SK-N-SH (cell line): ENCODE measurements at regions not wholly inside any gene's neighbourhood (a gene's known extent, or its start where the extent isn't known, plus 50 kb on each side); places are given as distances from the start of the nearest gene placed in this dataset.

Experiments used
- CTCF ChIA-PET: fragments of 300-600, 350-600 bp; formaldehyde crosslinking; extraction: SDS; loops from one replicate; lab custom pipeline; 2021; lab: Yijun Ruan, JAX
- POLR2A ChIA-PET: fragments of 350-600 bp; sonication (Branson Sonifier 250); formaldehyde crosslinking; extraction: SDS; loops from one replicate; lab custom pipeline; 2020; ENCODE audit warnings: antibody characterized with exemption, inconsistent platforms; lab: Yijun Ruan, JAX
- DNase-seq: peaks from one replicate; pipeline ENCODE4 v3.0.0; 2012
- H2AFZ ChIP-seq: fragments of 200-600 bp; sonication (generic); 2 replicates; pipeline ENCODE4 v1.8.1; 2016; ENCODE audit warnings: antibody characterized with exemption, mild to moderate bottlenecking, low read depth
- H3F3A ChIP-seq: fragments of 200-600 bp; sonication (generic); replicated peaks from 2 replicates; pipeline ENCODE3; 2016; ENCODE audit warnings: antibody characterized with exemption, mild to moderate bottlenecking; ENCODE audit not compliant: insufficient read depth
- H3K27ac ChIP-seq, 2 experiments: fragments of 200-500 bp in 1 of 2; fragments of 200-600 bp in 1 of 2; sonication (Bioruptor generic) in 1 of 2; sonication (generic), shearing (Covaris generic) in 1 of 2; 2 replicates each; pipeline versions ENCODE4 v1.5.1 to v1.6.1; 2014 to 2016; ENCODE audit warnings: low read depth in 2 of 2, inconsistent platforms in 1 of 2, low read length in 1 of 2, mild to moderate bottlenecking in 1 of 2, mixed read lengths in 1 of 2
- H3K27me3 ChIP-seq: fragments of 200-600 bp; sonication (generic), shearing (Covaris generic); 2 replicates; pipeline ENCODE4 v1.6.1; 2016; ENCODE audit warnings: mixed run types; ENCODE audit not compliant: insufficient read depth
- H3K36me3 ChIP-seq, 2 experiments: fragments of 200-500 bp in 1 of 2; fragments of 200-600 bp in 1 of 2; sonication (Bioruptor generic) in 1 of 2; sonication (generic) in 1 of 2; replicated peaks in 1 of 2; 2 replicates each; pipeline versions ENCODE3 to v1.5.1; 2014 to 2016; ENCODE audit warnings: low read length in 1 of 2, mild to moderate bottlenecking in 1 of 2; ENCODE audit not compliant: insufficient read depth in 2 of 2, control insufficient read depth in 1 of 2
- H3K4me1 ChIP-seq, 2 experiments: fragments of 200-500 bp in 1 of 2; fragments of 200-600 bp in 1 of 2; sonication (Bioruptor generic) in 1 of 2; sonication (generic), shearing (Covaris generic) in 1 of 2; 2 replicates each; pipeline versions ENCODE4 v1.5.1 to v1.6.1; 2014 to 2016; ENCODE audit warnings: low read depth in 1 of 2, low read length in 1 of 2, mixed run types in 1 of 2; ENCODE audit not compliant: insufficient read depth in 2 of 2, control insufficient read depth in 1 of 2
- H3K4me2 ChIP-seq: fragments of 200-600 bp; sonication (generic), shearing (Covaris generic); 2 replicates; pipeline ENCODE4 v1.6.1; 2017; ENCODE audit warnings: mixed run types
- H3K4me3 ChIP-seq, 2 experiments: fragments of 200-500 bp in 1 of 2; fragments of 200-600 bp in 1 of 2; sonication (Bioruptor generic) in 1 of 2; sonication (generic), shearing (Covaris generic) in 1 of 2; 2 replicates each; pipeline versions ENCODE4 v1.5.1 to v1.8.1; 2014 to 2016; ENCODE audit warnings: low read depth in 2 of 2, inconsistent platforms in 1 of 2, low read length in 1 of 2, mild to moderate bottlenecking in 1 of 2, mixed read lengths in 1 of 2, moderate library complexity in 1 of 2
- H3K79me2 ChIP-seq: fragments of 200-600 bp; sonication (generic); 2 replicates; pipeline ENCODE4 v1.8.1; 2017; ENCODE audit warnings: mild to moderate bottlenecking; ENCODE audit not compliant: insufficient read depth
- H3K9ac ChIP-seq: fragments of 200-600 bp; sonication (generic); 2 replicates; pipeline ENCODE4 v1.6.1; 2017; ENCODE audit warnings: mixed run types
- H3K9me2 ChIP-seq: fragments of 200-600 bp; sonication (generic); 2 replicates; pipeline ENCODE4 v1.6.1; 2017; ENCODE audit warnings: mixed run types
- H3K9me3 ChIP-seq: fragments of 200-600 bp; sonication (generic); 2 replicates; pipeline ENCODE4 v1.6.1; 2017; ENCODE audit warnings: mixed run types, mild to moderate bottlenecking, moderate library complexity
- H4K20me1 ChIP-seq: fragments of 200-600 bp; sonication (generic); 2 replicates; pipeline ENCODE4 v1.6.1; 2017; ENCODE audit warnings: mild to moderate bottlenecking, mixed run types; ENCODE audit not compliant: insufficient read depth
- EP300 ChIP-seq, 2 experiments: IDR thresholded peaks; 2 replicates each; pipeline versions ENCODE4 v1.4.0 to v1.6.1; 2012; ENCODE audit warnings: borderline replicate concordance in 1 of 2, low read depth in 1 of 2, low read length in 1 of 2
- FOSL2 ChIP-seq: IDR thresholded peaks from 2 replicates; pipeline ENCODE4 v1.4.0; 2012; ENCODE audit warnings: low read depth, mild to moderate bottlenecking, moderate library complexity, borderline replicate concordance
- FOXJ3 ChIP-seq: sonication (generic); formaldehyde crosslinking; IDR thresholded peaks from 2 replicates; pipeline ENCODE4 v1.5.1; 2020; ENCODE audit warnings: mild to moderate bottlenecking, missing genetic modification reagents
- FOXM1 ChIP-seq: IDR thresholded peaks from 2 replicates; pipeline ENCODE4 v1.4.0; 2012; ENCODE audit warnings: low read depth, mild to moderate bottlenecking
- GABPA ChIP-seq: IDR thresholded peaks from 2 replicates; pipeline ENCODE4 v1.4.0; 2012; ENCODE audit warnings: low read depth, mild to moderate bottlenecking
- GATA2 ChIP-seq: sonication (generic); formaldehyde crosslinking; IDR thresholded peaks from 2 replicates; pipeline ENCODE4 v1.5.0; 2020; ENCODE audit warnings: mild to moderate bottlenecking, missing genetic modification reagents
- JUND ChIP-seq: IDR thresholded peaks from 2 replicates; pipeline ENCODE4 v1.4.0; 2012
- MXI1 ChIP-seq: IDR thresholded peaks from 2 replicates; pipeline ENCODE4 v1.6.1; 2012; ENCODE audit warnings: mild to moderate bottlenecking, low read depth, low read length, improper control_type of control experiment
- NRF1 ChIP-seq: IDR thresholded peaks from 2 replicates; pipeline ENCODE4 v1.6.1; 2012; ENCODE audit warnings: low read depth, mild to moderate bottlenecking, low read length
- POLR2AphosphoS5 ChIP-seq: IDR thresholded peaks from 2 replicates; pipeline ENCODE4 v1.6.1; 2012; ENCODE audit warnings: low read depth, low read length
- RFX5 ChIP-seq: IDR thresholded peaks from 2 replicates; pipeline ENCODE4 v1.6.1; 2012; ENCODE audit warnings: mild to moderate bottlenecking, improper control_type of control experiment, low read length
- RXRA ChIP-seq: IDR thresholded peaks from 2 replicates; pipeline ENCODE4 v1.4.0; 2012; ENCODE audit warnings: low read depth, mild to moderate bottlenecking, borderline replicate concordance
- SMC3 ChIP-seq: IDR thresholded peaks from 2 replicates; pipeline ENCODE4 v1.6.1; 2012; ENCODE audit warnings: low read depth, low read length, improper control_type of control experiment
- TAF1 ChIP-seq: IDR thresholded peaks from 2 replicates; pipeline ENCODE4 v1.6.1; 2012; ENCODE audit warnings: low read depth, mild to moderate bottlenecking, low read length, moderate library complexity, borderline replicate concordance
- TEAD4 ChIP-seq: IDR thresholded peaks from 2 replicates; pipeline ENCODE4 v1.4.0; 2012; ENCODE audit warnings: mild to moderate bottlenecking, borderline replicate concordance; ENCODE audit not compliant: insufficient read depth
- YY1 ChIP-seq: IDR thresholded peaks from 2 replicates; pipeline ENCODE4 v1.4.0; 2012; ENCODE audit warnings: low read depth, mild to moderate bottlenecking
- WGBS: methylation state at CpG from one replicate; pipeline ENCODE4 v1.1.6; 2017; ENCODE audit warnings: low lambda C conversion rate; 5-methylcytosine and 5-hydroxymethylcytosine counted together
- TF ChIP-seq, protein P1 (sequence below): IDR thresholded peaks from 2 replicates; pipeline ENCODE4 v1.4.0; 2012; ENCODE audit warnings: low read depth, borderline replicate concordance
- TF ChIP-seq, protein P2 (sequence below): fragments of 150-350 bp; IDR thresholded peaks from 2 replicates; pipeline ENCODE4 v1.6.1; 2016; ENCODE audit warnings: mild to moderate bottlenecking, low read depth, low read length
- TF ChIP-seq, protein P3 (sequence below): IDR thresholded peaks from 2 replicates; pipeline ENCODE4 v1.6.1; 2012; ENCODE audit warnings: mild to moderate bottlenecking, low read depth, low read length, moderate library complexity
- TF ChIP-seq, protein P4 (sequence below): IDR thresholded peaks from 2 replicates; pipeline ENCODE4 v1.4.0; 2012; ENCODE audit warnings: low read depth, borderline replicate concordance

DNA sequence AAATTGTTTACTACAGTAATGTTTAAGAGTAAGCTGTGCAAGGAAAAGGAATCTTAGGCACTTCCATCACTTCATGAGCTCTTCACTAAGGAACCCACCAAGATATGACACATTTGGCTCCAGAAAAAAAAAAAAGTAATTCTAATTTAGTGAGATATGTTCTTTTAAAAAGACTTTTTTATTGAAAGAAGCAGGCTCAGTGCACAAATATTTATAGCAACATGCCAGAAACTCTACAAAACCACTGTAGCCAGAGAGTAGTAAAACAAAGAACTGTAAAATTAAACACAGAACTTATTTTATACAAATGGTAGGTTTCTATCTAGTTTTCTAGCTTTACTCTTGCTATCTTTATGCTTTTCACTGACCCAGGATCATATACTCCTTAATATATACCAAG, 434.6 kb upstream of the ADGRL2 start (continued):
- TF ChIP-seq, protein P1, sequence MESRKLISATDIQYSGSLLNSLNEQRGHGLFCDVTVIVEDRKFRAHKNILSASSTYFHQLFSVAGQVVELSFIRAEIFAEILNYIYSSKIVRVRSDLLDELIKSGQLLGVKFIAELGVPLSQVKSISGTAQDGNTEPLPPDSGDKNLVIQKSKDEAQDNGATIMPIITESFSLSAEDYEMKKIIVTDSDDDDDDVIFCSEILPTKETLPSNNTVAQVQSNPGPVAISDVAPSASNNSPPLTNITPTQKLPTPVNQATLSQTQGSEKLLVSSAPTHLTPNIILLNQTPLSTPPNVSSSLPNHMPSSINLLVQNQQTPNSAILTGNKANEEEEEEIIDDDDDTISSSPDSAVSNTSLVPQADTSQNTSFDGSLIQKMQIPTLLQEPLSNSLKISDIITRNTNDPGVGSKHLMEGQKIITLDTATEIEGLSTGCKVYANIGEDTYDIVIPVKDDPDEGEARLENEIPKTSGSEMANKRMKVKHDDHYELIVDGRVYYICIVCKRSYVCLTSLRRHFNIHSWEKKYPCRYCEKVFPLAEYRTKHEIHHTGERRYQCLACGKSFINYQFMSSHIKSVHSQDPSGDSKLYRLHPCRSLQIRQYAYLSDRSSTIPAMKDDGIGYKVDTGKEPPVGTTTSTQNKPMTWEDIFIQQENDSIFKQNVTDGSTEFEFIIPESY: no peak
- TF ChIP-seq RFX5: no peak
- TF ChIP-seq JUND: no peak
- TF ChIP-seq, protein P2, sequence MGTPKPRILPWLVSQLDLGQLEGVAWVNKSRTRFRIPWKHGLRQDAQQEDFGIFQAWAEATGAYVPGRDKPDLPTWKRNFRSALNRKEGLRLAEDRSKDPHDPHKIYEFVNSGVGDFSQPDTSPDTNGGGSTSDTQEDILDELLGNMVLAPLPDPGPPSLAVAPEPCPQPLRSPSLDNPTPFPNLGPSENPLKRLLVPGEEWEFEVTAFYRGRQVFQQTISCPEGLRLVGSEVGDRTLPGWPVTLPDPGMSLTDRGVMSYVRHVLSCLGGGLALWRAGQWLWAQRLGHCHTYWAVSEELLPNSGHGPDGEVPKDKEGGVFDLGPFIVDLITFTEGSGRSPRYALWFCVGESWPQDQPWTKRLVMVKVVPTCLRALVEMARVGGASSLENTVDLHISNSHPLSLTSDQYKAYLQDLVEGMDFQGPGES: no peak
- TF ChIP-seq FOXJ3 (CRISPR knock-in tag): no peak
- TF ChIP-seq TAF1: no peak
- TF ChIP-seq FOXM1: no peak
- no peak for TF ChIP-seq YY1
- TF ChIP-seq GABPA: no peak
- TF ChIP-seq POLR2AphosphoS5: no peak

DNA sequence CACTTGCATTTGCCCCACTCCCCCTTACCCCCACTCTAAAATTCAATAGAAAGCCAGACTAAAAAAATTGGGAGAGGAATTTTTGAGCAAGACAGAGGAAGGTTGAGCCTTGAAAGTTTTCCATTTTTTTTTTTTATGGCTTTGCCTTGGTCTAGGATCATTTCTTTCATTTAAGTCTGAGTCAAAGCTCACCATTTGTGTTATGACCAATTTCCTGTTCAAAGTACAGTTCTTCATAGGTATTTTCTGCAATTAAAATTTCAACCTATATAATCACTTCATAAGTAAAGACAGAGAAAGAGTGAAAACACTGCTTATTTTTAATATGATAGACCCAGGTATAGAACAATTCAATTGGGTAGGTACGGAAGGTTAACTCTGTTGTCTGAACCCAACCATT, 436.6 kb upstream of the ADGRL2 start:
- Histone ChIP-seq H3F3A (no peaks in the 10 kb centered on the region), H3K27ac (no peak overlapping the region), H3K9me2 (no peaks in the 10 kb centered on the region), H3K4me1 (no peaks in the 10 kb centered on the region), H3K4me2 (no peak overlapping the region), H3K9ac (no peak overlapping the region), H4K20me1 (no peaks in the 10 kb centered on the region), H2AFZ (no peak overlapping the region), H3K9me3 (no peaks in the 10 kb centered on the region), H3K27me3 (no peaks in the 10 kb centered on the region), H3K4me3 (no peak overlapping the region), H3K36me3 (no peaks in the 10 kb centered on the region), H3K79me2 (no peaks in the 10 kb centered on the region)
- DNase-seq: no peak
- TF ChIP-seq MXI1 (no peak), EP300 (IDR thresholded peaks at IDR 0.05; ENCODE audit: borderline replicate concordance in 1 of 2, low read depth in 1 of 2, low read length in 1 of 2) (no peak), GATA2 (CRISPR knock-in tag) (no peak), TAF1 (no peak), RXRA (no peak)
- ChIA-PET POLR2A (no interaction called here), CTCF (interaction anchor here (2.0 kb wide), 1 partner anchor 21 kb away, joined by 4 read pairs; no protein-coding TSS in a partner anchor)
- 89% methylated on average over 1 of the region's 1 CpG for WGBS

DNA sequence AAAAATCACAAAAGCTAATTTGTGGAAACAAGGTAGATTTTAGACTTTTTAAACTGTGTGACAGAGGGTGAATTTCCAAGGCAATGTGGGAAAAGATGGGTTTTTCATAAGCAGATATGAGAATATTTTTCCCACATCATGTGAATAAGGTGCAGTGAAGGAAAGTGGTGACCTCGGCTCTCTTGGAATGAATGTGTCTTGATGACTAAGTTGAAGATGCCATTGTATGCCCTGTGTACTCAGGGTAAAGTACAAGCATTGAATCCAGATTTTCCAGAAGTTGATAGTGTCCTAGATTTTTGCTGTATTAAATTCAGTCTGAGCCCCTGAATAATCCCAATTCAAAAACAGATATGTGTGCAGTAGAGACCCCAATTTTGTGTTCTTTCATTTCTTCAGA, 442.6 kb upstream of the ADGRL2 start:
- ChIA-PET CTCF (interaction anchor here (0.7 kb wide), 1 partner anchor 41 kb away, joined by 3 read pairs; no protein-coding TSS in a partner anchor), POLR2A (no interaction called here)
- no peaks in the 10 kb centered on the region for H3K27me3 ChIP-seq
- no peak overlapping the region for H2AFZ ChIP-seq
- H3K79me2 ChIP-seq: no peaks in the 10 kb centered on the region
- H3K4me2 ChIP-seq: no peak overlapping the region
- H3K4me3 ChIP-seq: no peak overlapping the region
- H4K20me1 ChIP-seq: no peaks in the 10 kb centered on the region
- no peaks in the 10 kb centered on the region for H3K9me2 ChIP-seq
- H3F3A ChIP-seq: no peaks in the 10 kb centered on the region
- no peaks in the 10 kb centered on the region for H3K9me3 ChIP-seq
- peaks cover 0 to 3% of the 10 kb centered on the region in 2 experiments; a peak in 1 of 4 replicates for H3K4me1 ChIP-seq
- no peak for DNase-seq
- 61% methylated on average over 1 of the region's 1 CpG for WGBS
- no peak overlapping the region for H3K9ac ChIP-seq
- H3K36me3 ChIP-seq: no peaks in the 10 kb centered on the region
- no peak overlapping the region for H3K27ac ChIP-seq
- no peak for TF ChIP-seq FOSL2
- TF ChIP-seq, protein P3, sequence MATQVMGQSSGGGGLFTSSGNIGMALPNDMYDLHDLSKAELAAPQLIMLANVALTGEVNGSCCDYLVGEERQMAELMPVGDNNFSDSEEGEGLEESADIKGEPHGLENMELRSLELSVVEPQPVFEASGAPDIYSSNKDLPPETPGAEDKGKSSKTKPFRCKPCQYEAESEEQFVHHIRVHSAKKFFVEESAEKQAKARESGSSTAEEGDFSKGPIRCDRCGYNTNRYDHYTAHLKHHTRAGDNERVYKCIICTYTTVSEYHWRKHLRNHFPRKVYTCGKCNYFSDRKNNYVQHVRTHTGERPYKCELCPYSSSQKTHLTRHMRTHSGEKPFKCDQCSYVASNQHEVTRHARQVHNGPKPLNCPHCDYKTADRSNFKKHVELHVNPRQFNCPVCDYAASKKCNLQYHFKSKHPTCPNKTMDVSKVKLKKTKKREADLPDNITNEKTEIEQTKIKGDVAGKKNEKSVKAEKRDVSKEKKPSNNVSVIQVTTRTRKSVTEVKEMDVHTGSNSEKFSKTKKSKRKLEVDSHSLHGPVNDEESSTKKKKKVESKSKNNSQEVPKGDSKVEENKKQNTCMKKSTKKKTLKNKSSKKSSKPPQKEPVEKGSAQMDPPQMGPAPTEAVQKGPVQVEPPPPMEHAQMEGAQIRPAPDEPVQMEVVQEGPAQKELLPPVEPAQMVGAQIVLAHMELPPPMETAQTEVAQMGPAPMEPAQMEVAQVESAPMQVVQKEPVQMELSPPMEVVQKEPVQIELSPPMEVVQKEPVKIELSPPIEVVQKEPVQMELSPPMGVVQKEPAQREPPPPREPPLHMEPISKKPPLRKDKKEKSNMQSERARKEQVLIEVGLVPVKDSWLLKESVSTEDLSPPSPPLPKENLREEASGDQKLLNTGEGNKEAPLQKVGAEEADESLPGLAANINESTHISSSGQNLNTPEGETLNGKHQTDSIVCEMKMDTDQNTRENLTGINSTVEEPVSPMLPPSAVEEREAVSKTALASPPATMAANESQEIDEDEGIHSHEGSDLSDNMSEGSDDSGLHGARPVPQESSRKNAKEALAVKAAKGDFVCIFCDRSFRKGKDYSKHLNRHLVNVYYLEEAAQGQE: no peak
- TF ChIP-seq, protein P4, sequence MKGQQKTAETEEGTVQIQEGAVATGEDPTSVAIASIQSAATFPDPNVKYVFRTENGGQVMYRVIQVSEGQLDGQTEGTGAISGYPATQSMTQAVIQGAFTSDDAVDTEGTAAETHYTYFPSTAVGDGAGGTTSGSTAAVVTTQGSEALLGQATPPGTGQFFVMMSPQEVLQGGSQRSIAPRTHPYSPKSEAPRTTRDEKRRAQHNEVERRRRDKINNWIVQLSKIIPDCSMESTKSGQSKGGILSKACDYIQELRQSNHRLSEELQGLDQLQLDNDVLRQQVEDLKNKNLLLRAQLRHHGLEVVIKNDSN: no peak
- TF ChIP-seq SMC3: no peak
- no peak for TF ChIP-seq TEAD4
- TF ChIP-seq RXRA: no peak
- TF ChIP-seq FOXJ3 (CRISPR knock-in tag): no peak
- TF ChIP-seq MXI1: no peak
- TF ChIP-seq NRF1: no peak
